H1 (cell line): ENCODE measurements at regions not wholly inside any gene's neighbourhood (a gene's known extent, or its start where the extent isn't known, plus 50 kb on each side); places are given as distances from the start of the nearest gene placed in this dataset.
A peak's percentile ranks its signal among the peaks of the same experiment; 100 is the strongest.

Experiments
- CTCF ChIP-seq, 3 experiments: IDR thresholded peaks; 1 replicate in 2 of 3; 2 replicates in 1 of 3; pipeline versions ENCODE4 v1.5.1 to v1.6.1; 2011; ENCODE audit warnings: low read length in 3 of 3, mild to moderate bottlenecking in 3 of 3, inconsistent platforms in 2 of 3, low read depth in 1 of 3, moderate library complexity in 1 of 3; ENCODE audit not compliant: insufficient read depth in 1 of 3; ENCODE audit errors: control extremely low read depth in 1 of 3
- TCF12 ChIP-seq: IDR thresholded peaks from 2 replicates; pipeline ENCODE4 v1.6.1; 2011; ENCODE audit warnings: low read depth, mild to moderate bottlenecking, low read length

DNA sequence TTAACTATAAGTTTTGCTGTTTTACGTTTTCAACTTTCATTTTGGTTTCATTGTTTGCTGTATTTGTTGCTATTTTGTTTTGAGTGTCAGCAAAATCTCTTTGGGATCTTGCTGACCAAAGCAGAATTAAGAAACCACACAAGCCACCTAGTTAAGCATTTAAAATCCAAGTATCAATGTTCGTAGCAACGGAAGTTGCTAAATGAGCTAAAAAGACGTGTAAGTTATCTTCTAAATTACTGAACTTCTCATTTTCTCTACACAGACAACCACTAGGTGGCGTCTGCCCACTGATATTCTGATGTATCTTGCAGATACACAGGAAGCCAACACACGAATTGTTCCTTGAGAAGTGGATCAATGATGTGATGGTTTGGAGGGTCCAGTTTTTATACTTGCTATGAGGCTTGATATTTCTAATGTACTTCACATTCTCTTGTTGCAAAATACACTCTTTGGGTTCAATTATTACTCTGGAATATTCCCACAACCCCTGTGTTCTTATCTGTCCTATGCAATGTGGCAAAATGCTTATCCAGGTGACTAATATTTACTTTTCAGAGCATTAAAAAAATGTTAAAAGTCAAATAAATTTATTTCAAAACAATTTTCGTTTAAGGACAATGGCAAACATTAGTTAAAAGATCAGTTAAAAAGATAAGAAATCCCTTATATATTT, 250.5 kb downstream of the TECRL start:
- peak in 2 of 3 experiments; percentile 50 to 85; a peak in 2 of 4 replicates for TF ChIP-seq CTCF (IDR thresholded peaks at IDR 0.05; ENCODE audit: control extremely low read depth in 1 of 3, insufficient read depth in 1 of 3, low read depth in 1 of 3, low read length in 3 of 3)
- TF ChIP-seq TCF12, result no peak
